H1 (cell line): ENCODE measurements at regions not wholly inside any gene's neighbourhood (a gene's known extent, or its start where the extent isn't known, plus 50 kb on each side); places are given as distances from the start of the nearest gene placed in this dataset.

ENCODE experiments used
- CTCF ChIA-PET: fragments of 300-600 bp; sonication (Branson Sonifier 250); formaldehyde crosslinking; loops from one replicate; lab custom pipeline; 2021; ENCODE audit not compliant: partially characterized antibody; lab: Charles Lee
- POLR2A ChIA-PET: fragments of 300-600 bp; sonication (Branson Sonifier 250); formaldehyde crosslinking; loops from one replicate; lab custom pipeline; 2021; ENCODE audit warnings: inconsistent platforms; ENCODE audit not compliant: partially characterized antibody; lab: Charles Lee
- DNase-seq, 2 experiments: peaks; one replicate each; pipeline versions ENCODE4 v3.0.0 to v3.0.0-alpha.2; 2010 to 2022; ENCODE audit warnings: low spot score in 2 of 2, low read depth in 1 of 2, mixed read lengths in 1 of 2
- FAIRE-seq: peaks from 2 replicates; lab custom pipeline; 2011; peaks lifted over from hg19 to GRCh38; lab: Jason Lieb, UNC
- H2AFZ ChIP-seq: 2 replicates; pipeline ENCODE4 v1.8.1; 2012; ENCODE audit warnings: low read length, inconsistent platforms
- H2AK5ac ChIP-seq: 2 replicates; pipeline ENCODE4 v1.6.1; 2013; ENCODE audit warnings: low read depth, low read length
- H2BK120ac ChIP-seq: replicated peaks from 2 replicates; pipeline ENCODE3; 2013; ENCODE audit warnings: low read depth, low read length, inconsistent platforms
- H2BK12ac ChIP-seq: 2 replicates; pipeline ENCODE4 v1.6.1; 2013; ENCODE audit warnings: low read depth, low read length
- H2BK15ac ChIP-seq: 2 replicates; pipeline ENCODE4 v1.6.1; 2013; ENCODE audit warnings: low read length
- H2BK20ac ChIP-seq: 2 replicates; pipeline ENCODE4 v1.6.1; 2013; ENCODE audit warnings: low read length
- H2BK5ac ChIP-seq: 2 replicates; pipeline ENCODE4 v1.6.1; 2013; ENCODE audit warnings: low read depth, low read length
- H3K14ac ChIP-seq: 2 replicates; pipeline ENCODE4 v1.6.1; 2013; ENCODE audit warnings: inconsistent platforms; ENCODE audit not compliant: insufficient read length
- H3K18ac ChIP-seq: 2 replicates; pipeline ENCODE4 v1.6.1; 2013; ENCODE audit warnings: low read length; ENCODE audit errors: extremely low read depth
- H3K23ac ChIP-seq: 2 replicates; pipeline ENCODE4 v1.6.1; 2013; ENCODE audit warnings: inconsistent platforms; ENCODE audit not compliant: insufficient read length
- H3K23me2 ChIP-seq: 2 replicates; pipeline ENCODE4 v1.6.1; 2013; ENCODE audit warnings: low read depth, low read length
- H3K27ac ChIP-seq: 2 replicates; pipeline ENCODE4 v1.6.1; 2011; ENCODE audit warnings: low read depth, low read length, inconsistent platforms
- H3K27me3 ChIP-seq, 4 experiments: replicated peaks in 1 of 4; 1 replicate in 1 of 4; 2 replicates in 3 of 4; pipeline versions ENCODE4 v1.6.1 to v1.8.1; 2011 to 2013; ENCODE audit warnings: low read length in 3 of 4, mild to moderate bottlenecking in 3 of 4, inconsistent platforms in 2 of 4, mixed read lengths in 2 of 4, moderate library complexity in 1 of 4; ENCODE audit not compliant: control insufficient read depth in 3 of 4, insufficient read depth in 3 of 4; ENCODE audit errors: extremely low read depth in 1 of 4
- H3K36me3 ChIP-seq, 4 experiments: 2 replicates each; pipeline versions ENCODE4 v1.6.1 to v1.8.1; 2011 to 2013; ENCODE audit warnings: mild to moderate bottlenecking in 4 of 4, low read length in 3 of 4, moderate library complexity in 2 of 4, control low read depth in 1 of 4, inconsistent platforms in 1 of 4; ENCODE audit not compliant: insufficient read depth in 4 of 4, control insufficient read depth in 2 of 4
- H3K4ac ChIP-seq: replicated peaks from 2 replicates; pipeline ENCODE3; 2013; ENCODE audit warnings: low read length, low read depth, mixed read lengths, inconsistent platforms; ENCODE audit not compliant: insufficient read length
- H3K4me1 ChIP-seq, 4 experiments: replicated peaks in 1 of 4; 1 replicate in 1 of 4; 2 replicates in 3 of 4; pipeline versions ENCODE4 v1.6.1 to v1.8.1; 2011 to 2013; ENCODE audit warnings: low read length in 3 of 4, inconsistent platforms in 2 of 4, mixed read lengths in 1 of 4; ENCODE audit not compliant: insufficient read depth in 4 of 4, control insufficient read depth in 3 of 4
- H3K4me2 ChIP-seq, 2 experiments: 2 replicates each; pipeline versions ENCODE4 v1.6.1 to v1.8.1; 2011 to 2013; ENCODE audit warnings: low read depth in 2 of 2, low read length in 2 of 2, control low read depth in 1 of 2, inconsistent platforms in 1 of 2, mild to moderate bottlenecking in 1 of 2; ENCODE audit not compliant: insufficient read depth in 1 of 2
- H3K4me3 ChIP-seq, 4 experiments: fragments of 200-600, 300-600 bp in 1 of 4; sonication (generic), shearing (Covaris generic), sonication (Bioruptor Twin) in 1 of 4; 2 replicates each; pipeline versions ENCODE4 v1.5.1 to v1.8.1; 2011 to 2016; ENCODE audit warnings: low read length in 4 of 4, low read depth in 3 of 4, control low read depth in 2 of 4, inconsistent platforms in 2 of 4, mild to moderate bottlenecking in 2 of 4, mixed read lengths in 1 of 4, moderate library complexity in 1 of 4; ENCODE audit not compliant: insufficient read depth in 2 of 4; ENCODE audit errors: extremely low read depth in 1 of 4
- H3K56ac ChIP-seq: replicated peaks from 2 replicates; pipeline ENCODE3; 2013; ENCODE audit warnings: low read depth, mild to moderate bottlenecking, mixed read lengths, low read length, inconsistent platforms; ENCODE audit not compliant: insufficient read length
- H3K79me1 ChIP-seq: 2 replicates; pipeline ENCODE4 v1.6.1; 2013; ENCODE audit warnings: low read depth, low read length, control low read depth
- H3K79me2 ChIP-seq, 2 experiments: 2 replicates each; pipeline versions ENCODE4 v1.6.1 to v1.8.1; 2012 to 2013; ENCODE audit warnings: low read length in 2 of 2, mild to moderate bottlenecking in 2 of 2, inconsistent platforms in 1 of 2; ENCODE audit not compliant: insufficient read depth in 2 of 2, control insufficient read depth in 1 of 2
- H3K9ac ChIP-seq, 4 experiments: replicated peaks in 1 of 4; 1 replicate in 1 of 4; 2 replicates in 3 of 4; pipeline versions ENCODE4 v1.6.1 to v1.8.1; 2011 to 2013; ENCODE audit warnings: low read depth in 3 of 4, low read length in 3 of 4, control low read depth in 2 of 4, mild to moderate bottlenecking in 2 of 4, moderate library complexity in 2 of 4, inconsistent platforms in 1 of 4; ENCODE audit errors: extremely low read depth in 1 of 4
- H3K9me3 ChIP-seq, 2 experiments: 2 replicates each; pipeline versions ENCODE4 v1.6.1 to v1.8.1; 2012 to 2013; ENCODE audit warnings: mild to moderate bottlenecking in 2 of 2, moderate library complexity in 2 of 2, control low read depth in 1 of 2, inconsistent platforms in 1 of 2, low read depth in 1 of 2, low read length in 1 of 2, mixed read lengths in 1 of 2; ENCODE audit not compliant: insufficient read depth in 2 of 2
- H4K20me1 ChIP-seq, 2 experiments: replicated peaks in 1 of 2; 2 replicates each; pipeline versions ENCODE3 to v1.8.1; 2011 to 2013; ENCODE audit warnings: inconsistent platforms in 2 of 2, low read length in 2 of 2, mild to moderate bottlenecking in 1 of 2; ENCODE audit not compliant: insufficient read depth in 2 of 2, control insufficient read depth in 1 of 2
- H4K5ac ChIP-seq: 2 replicates; pipeline ENCODE4 v1.6.1; 2013; ENCODE audit warnings: low read length, low read depth, mixed read lengths, inconsistent platforms; ENCODE audit not compliant: insufficient read length
- H4K8ac ChIP-seq: 2 replicates; pipeline ENCODE4 v1.8.0; 2013; ENCODE audit warnings: mild to moderate bottlenecking, moderate library complexity, low read length, inconsistent platforms; ENCODE audit not compliant: insufficient read depth; ENCODE audit errors: extremely low read depth
- H4K91ac ChIP-seq: replicated peaks from 2 replicates; pipeline ENCODE3; 2013; ENCODE audit warnings: low read length, mixed read lengths, inconsistent platforms; ENCODE audit not compliant: insufficient read length
- BACH1 ChIP-seq: IDR thresholded peaks from 2 replicates; pipeline ENCODE4 v1.6.1; 2012; ENCODE audit warnings: low read length, improper control_type of control experiment
- GTF2F1 ChIP-seq: IDR thresholded peaks from 2 replicates; pipeline ENCODE4 v1.6.1; 2012; ENCODE audit warnings: low read depth, low read length, improper control_type of control experiment, borderline replicate concordance
- JUND ChIP-seq: IDR thresholded peaks from 2 replicates; pipeline ENCODE4 v1.6.1; 2011; ENCODE audit warnings: mild to moderate bottlenecking, improper control_type of control experiment, low read length
- KDM4A ChIP-seq: IDR thresholded peaks from one replicate; pipeline ENCODE4 v1.7.1; 2012; ENCODE audit warnings: low read depth, mild to moderate bottlenecking, moderate library complexity, low read length, inconsistent platforms; ENCODE audit not compliant: severe bottlenecking
- POLR2AphosphoS5 ChIP-seq: IDR thresholded peaks from 2 replicates; pipeline ENCODE4 v1.6.1; 2011; ENCODE audit warnings: low read depth, low read length
- RBBP5 ChIP-seq: IDR thresholded peaks from 2 replicates; pipeline ENCODE4 v1.7.1; 2012; ENCODE audit warnings: low read depth, mild to moderate bottlenecking, inconsistent platforms, low read length, moderate library complexity, borderline replicate concordance
- RNF2 ChIP-seq: fragments of 200-900, 300-1000 bp; sonication (generic); IDR thresholded peaks from 2 replicates; pipeline ENCODE4 v1.7.1; 2016; ENCODE audit warnings: borderline replicate concordance, low read depth, mild to moderate bottlenecking, antibody characterized with exemption, low read length; ENCODE audit not compliant: poor library complexity, severe bottlenecking; ENCODE audit errors: missing control alignments
- SAP30 ChIP-seq: fragments of 300-600 bp; sonication (generic); IDR thresholded peaks from 2 replicates; pipeline ENCODE4 v1.7.1; 2012; ENCODE audit warnings: low read length, moderate library complexity, mild to moderate bottlenecking, inconsistent platforms; ENCODE audit not compliant: insufficient read depth, insufficient replicate concordance
- SIN3A ChIP-seq, 2 experiments: IDR thresholded peaks in 1 of 2; conservative IDR thresholded peaks in 1 of 2; 2 replicates each; pipeline ENCODE4 v1.6.1; 2011 to 2012; ENCODE audit warnings: low read length in 2 of 2, improper control_type of control experiment in 1 of 2, low read depth in 1 of 2, mild to moderate bottlenecking in 1 of 2
- TAF1 ChIP-seq: IDR thresholded peaks from 2 replicates; pipeline ENCODE4 v1.6.1; 2011; ENCODE audit warnings: mild to moderate bottlenecking, low read depth, low read length
- ZNF274 ChIP-seq: IDR thresholded peaks from 2 replicates; pipeline ENCODE4 v1.7.0; 2012; ENCODE audit warnings: low read length, borderline replicate concordance; ENCODE audit errors: extremely low read depth
- WGBS, 2 experiments: shearing (Covaris generic) in 1 of 2; methylation state at CpG; one replicate each; pipeline versions ENCODE4 v1.1.6 to v1.1.7; 2013 to 2015; ENCODE audit warnings: low lambda C conversion rate in 2 of 2, mixed read lengths in 2 of 2, inconsistent platforms in 1 of 2, low coverage in 1 of 2, missing lambda C conversion rate in 1 of 2; ENCODE audit not compliant: insufficient replicate concordance in 2 of 2, insufficient coverage in 1 of 2, insufficient read length in 1 of 2; ENCODE audit errors: extremely low coverage in 1 of 2, missing lambda C conversion rate in 1 of 2; 5-methylcytosine and 5-hydroxymethylcytosine counted together

- Histone ChIP-seq H3K4me2 (no peak overlapping the region), H2AK5ac (no peak overlapping the region), H2BK15ac (no peak overlapping the region), H4K91ac (no peak overlapping the region), H3K27ac (no peak overlapping the region), H3K36me3 (no peaks in the 10 kb centered on the region), H2AFZ (no peak overlapping the region), H3K23me2 (no peaks in the 10 kb centered on the region), H3K79me1 (no peaks in the 10 kb centered on the region), H4K8ac (no peak overlapping the region), H2BK5ac (no peak overlapping the region), H3K9ac (no peak overlapping the region), H3K18ac (no peak overlapping the region), H3K4me3 (no peak overlapping the region), H2BK120ac (peak overlapping the region; percentile 43), H3K14ac (no peak overlapping the region), H2BK20ac (no peak overlapping the region), H3K27me3 (no peaks in the 10 kb centered on the region), H4K5ac (no peak overlapping the region), H3K56ac (no peak overlapping the region), H2BK12ac (no peak overlapping the region), H4K20me1 (no peaks in the 10 kb centered on the region), H3K9me3 (no peaks in the 10 kb centered on the region), H3K23ac (no peak overlapping the region), H3K4me1 (0 out of 7 replicates have a peak, but pooled peaks cover 0 to 2% (median 0%) of the 10 kb centered on the region in 4 experiments), H3K79me2 (no peaks in the 10 kb centered on the region), H3K4ac (no peak overlapping the region)
- TF ChIP-seq RNF2, result no peak
- TF ChIP-seq SIN3A (conservative IDR thresholded peaks at IDR 0.05 in 1 of 2, IDR thresholded peaks at IDR 0.05 in 1 of 2; ENCODE audit: low read depth in 1 of 2, low read length in 2 of 2), result no peak
- TF ChIP-seq TAF1, result no peak
- TF ChIP-seq SAP30, result no peak
- no peak for TF ChIP-seq BACH1
- TF ChIP-seq JUND, result no peak
- no peak for TF ChIP-seq GTF2F1
- TF ChIP-seq ZNF274, result no peak
- no peak for TF ChIP-seq KDM4A
- TF ChIP-seq RBBP5, result no peak
- TF ChIP-seq POLR2AphosphoS5, result no peak
- WGBS, 2 experiments, result 93% methylated on average over 4 of the region's 4 CpGs; no CpG with 5 or more reads in 1 of the 2 experiments
- no peak for DNase-seq
- ChIA-PET POLR2A (no interaction called here), CTCF (no interaction called here)
- no peak for FAIRE-seq
Measured at GRCh38 chr13:77991003-77991402, 72.4 kb upstream of the EDNRB start.
